ENCODE measurements at regions not wholly inside any gene's neighbourhood (a gene's known extent, or its start where the extent isn't known, plus 50 kb on each side); places are given as distances from the start of the nearest gene placed in this dataset.

DNA sequence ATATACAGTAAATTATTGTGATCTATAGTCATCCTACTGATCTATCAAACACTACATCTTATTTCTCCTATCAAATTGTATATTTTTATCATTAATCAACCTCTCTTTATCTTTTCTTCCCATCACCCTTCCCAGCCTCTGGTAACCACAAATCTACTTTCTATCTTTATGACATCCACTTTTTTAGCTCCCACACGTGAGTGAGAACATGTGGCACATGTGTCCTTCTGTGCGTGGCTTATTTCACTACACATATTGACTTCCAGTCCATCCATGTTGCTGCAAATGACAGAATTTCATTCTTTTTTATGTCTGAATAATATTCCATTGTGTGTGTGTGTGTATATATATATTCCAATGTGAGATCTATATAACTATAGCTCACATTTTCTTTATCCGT is 67.8 kb upstream of the TBX5 start:
- TF ChIP-seq, protein P1, sequence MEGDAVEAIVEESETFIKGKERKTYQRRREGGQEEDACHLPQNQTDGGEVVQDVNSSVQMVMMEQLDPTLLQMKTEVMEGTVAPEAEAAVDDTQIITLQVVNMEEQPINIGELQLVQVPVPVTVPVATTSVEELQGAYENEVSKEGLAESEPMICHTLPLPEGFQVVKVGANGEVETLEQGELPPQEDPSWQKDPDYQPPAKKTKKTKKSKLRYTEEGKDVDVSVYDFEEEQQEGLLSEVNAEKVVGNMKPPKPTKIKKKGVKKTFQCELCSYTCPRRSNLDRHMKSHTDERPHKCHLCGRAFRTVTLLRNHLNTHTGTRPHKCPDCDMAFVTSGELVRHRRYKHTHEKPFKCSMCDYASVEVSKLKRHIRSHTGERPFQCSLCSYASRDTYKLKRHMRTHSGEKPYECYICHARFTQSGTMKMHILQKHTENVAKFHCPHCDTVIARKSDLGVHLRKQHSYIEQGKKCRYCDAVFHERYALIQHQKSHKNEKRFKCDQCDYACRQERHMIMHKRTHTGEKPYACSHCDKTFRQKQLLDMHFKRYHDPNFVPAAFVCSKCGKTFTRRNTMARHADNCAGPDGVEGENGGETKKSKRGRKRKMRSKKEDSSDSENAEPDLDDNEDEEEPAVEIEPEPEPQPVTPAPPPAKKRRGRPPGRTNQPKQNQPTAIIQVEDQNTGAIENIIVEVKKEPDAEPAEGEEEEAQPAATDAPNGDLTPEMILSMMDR (conservative IDR thresholded peaks at IDR 0.05) = no peak
- TF ChIP-seq ZFX (IDR thresholded peaks at IDR 0.05) = no peak

Data from C4-2B (cell line).